Epithelial cell of prostate (primary cell): ENCODE measurements at regions not wholly inside any gene's neighbourhood (a gene's known extent, or its start where the extent isn't known, plus 50 kb on each side); places are given as distances from the start of the nearest gene placed in this dataset.

Experiments used
- DNase-seq: peaks from one replicate; pipeline ENCODE4 v3.0.0-alpha.2; 2011; ENCODE audit warnings: low read depth, low spot score
- H3K27ac ChIP-seq: fragments of 450-650 bp; 2 replicates; pipeline ENCODE4 v1.5.1; 2017; ENCODE audit warnings: mild to moderate bottlenecking

DNA sequence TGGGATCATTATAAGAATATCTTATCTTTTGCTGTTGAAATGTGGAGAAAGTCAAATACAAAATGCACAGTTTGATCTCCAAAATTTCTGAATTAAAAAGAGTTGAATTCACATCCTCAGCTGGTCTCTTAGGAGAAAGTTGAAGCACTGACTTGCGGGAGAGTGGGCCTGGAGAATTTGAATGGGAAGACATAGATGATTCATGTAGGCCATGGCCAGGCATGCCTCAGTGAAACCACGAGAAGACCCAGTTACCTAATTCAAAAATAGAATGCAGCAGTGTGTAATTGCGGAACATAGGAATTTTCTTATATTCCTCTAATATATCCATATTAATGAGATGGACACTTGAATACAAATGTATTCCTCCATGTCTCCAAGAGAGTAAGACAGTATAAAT lies 53.0 kb upstream of the DTNBP1 start:
- DNase-seq = no peak
- H3K27ac ChIP-seq = peak overlapping the region; percentile 25

GRCh38 chr6:15715060-15715459 lies 52.2 kb upstream of the DTNBP1 start:
- DNase-seq = peak; percentile 70

GRCh38 chr6:15714658-15715057 lies 51.8 kb upstream of the DTNBP1 start:
- DNase-seq = no peak
- H3K27ac ChIP-seq = peak overlapping the region; percentile 25

More at GRCh38 chr6:15715060-15715459, 52.2 kb upstream of the DTNBP1 start:
- H3K27ac ChIP-seq = peak overlapping the region; percentile 25

- H3K27ac ChIP-seq = no peak overlapping the region
- no peak for DNase-seq
Measured at GRCh38 chr6:15713325-15713724, 50.5 kb upstream of the DTNBP1 start.

GRCh38 chr6:15712797-15713196 lies 50.0 kb upstream of the DTNBP1 start:
- H3K27ac ChIP-seq = no peak overlapping the region
- no peak for DNase-seq
